H1 (cell line): ENCODE measurements at regions not wholly inside any gene's neighbourhood (a gene's known extent, or its start where the extent isn't known, plus 50 kb on each side); places are given as distances from the start of the nearest gene placed in this dataset.

ENCODE experiments used
- CBX8 ChIP-seq: fragments of 300-800, 300-1000 bp; sonication (generic); IDR thresholded peaks from 2 replicates; pipeline ENCODE4 v1.7.1; 2016; ENCODE audit warnings: low read depth, low read length, borderline replicate concordance
- CHD1 ChIP-seq: IDR thresholded peaks from 2 replicates; pipeline ENCODE4 v1.6.1; 2012; ENCODE audit warnings: low read depth, low read length, improper control_type of control experiment
- CTBP2 ChIP-seq: IDR thresholded peaks from 2 replicates; pipeline ENCODE4 v1.7.0; 2011; ENCODE audit warnings: borderline replicate concordance, mild to moderate bottlenecking, moderate library complexity, mixed read lengths, low read length; ENCODE audit not compliant: insufficient read depth, insufficient read length
- GTF2F1 ChIP-seq: IDR thresholded peaks from 2 replicates; pipeline ENCODE4 v1.6.1; 2012; ENCODE audit warnings: low read depth, low read length, improper control_type of control experiment, borderline replicate concordance
- KDM1A ChIP-seq: fragments of 200-600, 300-600 bp; sonication (generic); IDR thresholded peaks from 2 replicates; pipeline ENCODE4 v1.7.1; 2016; ENCODE audit warnings: mild to moderate bottlenecking, low read length, borderline replicate concordance
- SP2 ChIP-seq: IDR thresholded peaks from 2 replicates; pipeline ENCODE4 v1.6.1; 2012; ENCODE audit warnings: mild to moderate bottlenecking, low read length, inconsistent platforms
- SUZ12 ChIP-seq: fragments of 200-600 bp; sonication (generic); IDR thresholded peaks from 2 replicates; pipeline ENCODE4 v1.6.1; 2012; ENCODE audit warnings: mild to moderate bottlenecking, inconsistent platforms, low read length, moderate library complexity, mixed read lengths
- TAF1 ChIP-seq: IDR thresholded peaks from 2 replicates; pipeline ENCODE4 v1.6.1; 2011; ENCODE audit warnings: mild to moderate bottlenecking, low read depth, low read length
- TEAD4 ChIP-seq: IDR thresholded peaks from 2 replicates; pipeline ENCODE4 v1.6.1; 2012; ENCODE audit warnings: low read depth, low read length, inconsistent platforms, mixed read lengths
- TF ChIP-seq, protein P1 (sequence below): fragments of 300-600 bp; sonication (generic); IDR thresholded peaks from 2 replicates; pipeline ENCODE4 v1.7.1; 2012; ENCODE audit warnings: low read length, moderate library complexity, mild to moderate bottlenecking, inconsistent platforms; ENCODE audit not compliant: insufficient replicate concordance

DNA sequence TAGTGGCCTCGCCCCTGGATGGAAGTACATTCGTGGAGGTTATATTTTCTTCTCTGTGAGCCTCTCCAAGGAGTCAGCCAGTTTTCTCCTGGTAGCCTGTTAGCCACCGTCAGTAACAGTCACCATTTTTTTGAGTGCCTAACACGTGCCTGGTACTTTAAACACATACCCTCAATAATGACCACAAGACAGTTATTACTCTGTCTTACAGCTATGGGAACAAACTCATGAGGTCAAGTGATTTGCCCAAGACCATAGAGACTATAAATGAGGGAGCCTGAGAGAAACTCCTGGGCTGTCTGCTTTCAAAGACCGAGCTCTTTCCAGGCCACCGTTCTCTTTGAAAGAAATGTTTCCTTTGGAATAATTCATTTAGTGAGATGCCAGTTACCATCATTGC lies 90.4 kb downstream of the PALM2AKAP2 start (continued):
- TF ChIP-seq, protein P1, sequence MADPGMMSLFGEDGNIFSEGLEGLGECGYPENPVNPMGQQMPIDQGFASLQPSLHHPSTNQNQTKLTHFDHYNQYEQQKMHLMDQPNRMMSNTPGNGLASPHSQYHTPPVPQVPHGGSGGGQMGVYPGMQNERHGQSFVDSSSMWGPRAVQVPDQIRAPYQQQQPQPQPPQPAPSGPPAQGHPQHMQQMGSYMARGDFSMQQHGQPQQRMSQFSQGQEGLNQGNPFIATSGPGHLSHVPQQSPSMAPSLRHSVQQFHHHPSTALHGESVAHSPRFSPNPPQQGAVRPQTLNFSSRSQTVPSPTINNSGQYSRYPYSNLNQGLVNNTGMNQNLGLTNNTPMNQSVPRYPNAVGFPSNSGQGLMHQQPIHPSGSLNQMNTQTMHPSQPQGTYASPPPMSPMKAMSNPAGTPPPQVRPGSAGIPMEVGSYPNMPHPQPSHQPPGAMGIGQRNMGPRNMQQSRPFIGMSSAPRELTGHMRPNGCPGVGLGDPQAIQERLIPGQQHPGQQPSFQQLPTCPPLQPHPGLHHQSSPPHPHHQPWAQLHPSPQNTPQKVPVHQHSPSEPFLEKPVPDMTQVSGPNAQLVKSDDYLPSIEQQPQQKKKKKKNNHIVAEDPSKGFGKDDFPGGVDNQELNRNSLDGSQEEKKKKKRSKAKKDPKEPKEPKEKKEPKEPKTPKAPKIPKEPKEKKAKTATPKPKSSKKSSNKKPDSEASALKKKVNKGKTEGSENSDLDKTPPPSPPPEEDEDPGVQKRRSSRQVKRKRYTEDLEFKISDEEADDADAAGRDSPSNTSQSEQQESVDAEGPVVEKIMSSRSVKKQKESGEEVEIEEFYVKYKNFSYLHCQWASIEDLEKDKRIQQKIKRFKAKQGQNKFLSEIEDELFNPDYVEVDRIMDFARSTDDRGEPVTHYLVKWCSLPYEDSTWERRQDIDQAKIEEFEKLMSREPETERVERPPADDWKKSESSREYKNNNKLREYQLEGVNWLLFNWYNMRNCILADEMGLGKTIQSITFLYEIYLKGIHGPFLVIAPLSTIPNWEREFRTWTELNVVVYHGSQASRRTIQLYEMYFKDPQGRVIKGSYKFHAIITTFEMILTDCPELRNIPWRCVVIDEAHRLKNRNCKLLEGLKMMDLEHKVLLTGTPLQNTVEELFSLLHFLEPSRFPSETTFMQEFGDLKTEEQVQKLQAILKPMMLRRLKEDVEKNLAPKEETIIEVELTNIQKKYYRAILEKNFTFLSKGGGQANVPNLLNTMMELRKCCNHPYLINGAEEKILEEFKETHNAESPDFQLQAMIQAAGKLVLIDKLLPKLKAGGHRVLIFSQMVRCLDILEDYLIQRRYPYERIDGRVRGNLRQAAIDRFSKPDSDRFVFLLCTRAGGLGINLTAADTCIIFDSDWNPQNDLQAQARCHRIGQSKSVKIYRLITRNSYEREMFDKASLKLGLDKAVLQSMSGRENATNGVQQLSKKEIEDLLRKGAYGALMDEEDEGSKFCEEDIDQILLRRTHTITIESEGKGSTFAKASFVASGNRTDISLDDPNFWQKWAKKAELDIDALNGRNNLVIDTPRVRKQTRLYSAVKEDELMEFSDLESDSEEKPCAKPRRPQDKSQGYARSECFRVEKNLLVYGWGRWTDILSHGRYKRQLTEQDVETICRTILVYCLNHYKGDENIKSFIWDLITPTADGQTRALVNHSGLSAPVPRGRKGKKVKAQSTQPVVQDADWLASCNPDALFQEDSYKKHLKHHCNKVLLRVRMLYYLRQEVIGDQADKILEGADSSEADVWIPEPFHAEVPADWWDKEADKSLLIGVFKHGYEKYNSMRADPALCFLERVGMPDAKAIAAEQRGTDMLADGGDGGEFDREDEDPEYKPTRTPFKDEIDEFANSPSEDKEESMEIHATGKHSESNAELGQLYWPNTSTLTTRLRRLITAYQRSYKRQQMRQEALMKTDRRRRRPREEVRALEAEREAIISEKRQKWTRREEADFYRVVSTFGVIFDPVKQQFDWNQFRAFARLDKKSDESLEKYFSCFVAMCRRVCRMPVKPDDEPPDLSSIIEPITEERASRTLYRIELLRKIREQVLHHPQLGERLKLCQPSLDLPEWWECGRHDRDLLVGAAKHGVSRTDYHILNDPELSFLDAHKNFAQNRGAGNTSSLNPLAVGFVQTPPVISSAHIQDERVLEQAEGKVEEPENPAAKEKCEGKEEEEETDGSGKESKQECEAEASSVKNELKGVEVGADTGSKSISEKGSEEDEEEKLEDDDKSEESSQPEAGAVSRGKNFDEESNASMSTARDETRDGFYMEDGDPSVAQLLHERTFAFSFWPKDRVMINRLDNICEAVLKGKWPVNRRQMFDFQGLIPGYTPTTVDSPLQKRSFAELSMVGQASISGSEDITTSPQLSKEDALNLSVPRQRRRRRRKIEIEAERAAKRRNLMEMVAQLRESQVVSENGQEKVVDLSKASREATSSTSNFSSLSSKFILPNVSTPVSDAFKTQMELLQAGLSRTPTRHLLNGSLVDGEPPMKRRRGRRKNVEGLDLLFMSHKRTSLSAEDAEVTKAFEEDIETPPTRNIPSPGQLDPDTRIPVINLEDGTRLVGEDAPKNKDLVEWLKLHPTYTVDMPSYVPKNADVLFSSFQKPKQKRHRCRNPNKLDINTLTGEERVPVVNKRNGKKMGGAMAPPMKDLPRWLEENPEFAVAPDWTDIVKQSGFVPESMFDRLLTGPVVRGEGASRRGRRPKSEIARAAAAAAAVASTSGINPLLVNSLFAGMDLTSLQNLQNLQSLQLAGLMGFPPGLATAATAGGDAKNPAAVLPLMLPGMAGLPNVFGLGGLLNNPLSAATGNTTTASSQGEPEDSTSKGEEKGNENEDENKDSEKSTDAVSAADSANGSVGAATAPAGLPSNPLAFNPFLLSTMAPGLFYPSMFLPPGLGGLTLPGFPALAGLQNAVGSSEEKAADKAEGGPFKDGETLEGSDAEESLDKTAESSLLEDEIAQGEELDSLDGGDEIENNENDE = no peak
- TF ChIP-seq CTBP2 = no peak
- no peak for TF ChIP-seq CBX8
- no peak for TF ChIP-seq CHD1
- TF ChIP-seq KDM1A = no peak
- TF ChIP-seq SUZ12 = no peak
- no peak for TF ChIP-seq SP2
- no peak for TF ChIP-seq TAF1
- TF ChIP-seq GTF2F1 = no peak
- no peak for TF ChIP-seq TEAD4
